ENCODE measurements at regions not wholly inside any gene's neighbourhood (a gene's known extent, or its start where the extent isn't known, plus 50 kb on each side); places are given as distances from the start of the nearest gene placed in this dataset.

- no peak for DNase-seq
These were observed 280.2 kb upstream of the PITRM1 start for GRCh38 chr10:3452683-3453361.

DNA sequence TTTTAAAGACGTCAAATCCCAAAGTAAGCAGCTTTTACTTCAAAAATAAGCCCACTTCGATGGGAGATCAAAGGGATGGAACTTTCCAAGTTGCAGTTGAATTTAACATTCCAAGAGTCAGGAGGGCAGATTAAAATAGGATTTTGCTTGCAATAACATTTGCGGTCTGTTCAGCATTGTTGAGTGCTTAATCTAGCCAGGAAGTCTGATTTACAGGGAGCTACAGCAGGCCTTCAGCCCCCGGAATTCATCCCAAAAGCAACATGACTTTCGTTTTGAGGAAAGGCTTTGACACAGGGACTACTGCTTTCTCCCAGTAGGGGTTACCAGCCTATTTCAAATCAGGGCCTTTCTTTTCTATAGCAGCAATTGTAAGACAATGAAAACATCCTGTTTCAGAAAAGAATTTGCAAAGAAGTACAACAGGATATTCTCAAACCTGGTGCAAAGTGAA lies 279.6 kb upstream of the PITRM1 start:
- peak; percentile 7 for DNase-seq

- no peak for DNase-seq
These were observed 279.1 kb upstream of the PITRM1 start for GRCh38 chr10:3451516-3452172.

GRCh38 chr10:3446221-3446620 lies 273.6 kb upstream of the PITRM1 start:
- DNase-seq = no peak

GRCh38 chr10:3445648-3446047 lies 273.1 kb upstream of the PITRM1 start:
- no peak for DNase-seq

- no peak for DNase-seq
These were observed 269.9 kb upstream of the PITRM1 start for GRCh38 chr10:3442451-3442990.

DNA sequence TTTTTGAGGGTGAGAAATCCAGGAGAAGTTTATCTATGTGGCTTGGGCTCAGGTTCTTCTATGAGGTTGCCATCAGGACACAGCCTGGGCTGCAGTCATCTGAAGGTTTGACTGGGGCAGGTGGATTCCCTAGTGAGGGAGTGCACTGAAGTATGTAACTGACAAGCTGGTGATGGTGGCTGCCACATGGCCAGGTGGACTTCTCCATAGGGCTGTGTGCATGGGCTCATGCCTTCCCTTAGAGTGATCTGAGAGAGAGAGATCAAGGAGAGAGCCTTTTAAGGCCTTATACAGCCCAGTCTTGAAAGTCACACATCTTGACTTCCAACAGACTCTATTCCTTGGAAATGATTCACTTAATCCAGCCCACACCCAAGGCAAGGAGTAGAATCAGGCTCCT lies 266.6 kb upstream of the PITRM1 start:
- no peak for DNase-seq

GRCh38 chr10:3438606-3439005 lies 266.0 kb upstream of the PITRM1 start:
- DNase-seq = no peak

DNA sequence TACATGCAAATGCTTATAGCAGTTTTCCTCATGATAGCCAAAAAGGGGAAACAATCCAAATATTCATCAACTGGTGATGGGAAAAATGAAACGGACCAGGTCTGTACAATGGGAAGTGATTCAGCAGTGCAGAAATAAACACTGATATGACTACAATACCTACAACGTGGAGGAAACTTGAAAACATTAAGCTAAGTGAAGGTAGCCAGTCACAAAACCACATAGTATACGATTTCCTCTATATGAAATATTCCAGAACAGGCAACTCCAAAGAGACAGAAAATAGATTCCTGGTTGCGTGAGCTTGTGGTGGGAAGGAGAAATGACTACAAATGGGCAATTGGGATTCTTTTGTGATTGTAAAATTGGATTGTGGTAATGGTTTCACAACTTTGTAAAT lies 263.1 kb upstream of the PITRM1 start:
- no peak for DNase-seq

DNA sequence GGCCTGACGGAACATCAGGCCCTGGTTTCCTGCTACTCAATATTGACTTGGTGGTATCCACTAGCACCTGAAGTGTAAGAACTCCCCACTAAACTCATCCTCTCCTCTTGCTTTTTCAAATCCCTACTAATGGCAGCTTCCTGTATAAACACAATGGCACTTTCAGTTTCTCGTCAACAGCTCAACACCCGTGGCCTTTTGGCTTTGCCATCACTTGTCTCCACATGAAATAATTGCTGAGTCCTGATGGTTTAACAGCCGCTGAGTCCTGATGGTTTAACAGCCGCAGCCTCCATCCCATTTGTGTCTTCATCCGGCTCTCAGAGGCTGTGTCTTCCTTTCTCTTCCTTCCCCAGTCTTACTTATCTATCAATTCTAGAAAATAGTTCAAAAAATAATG lies 261.4 kb upstream of the PITRM1 start:
- no peak for DNase-seq

DNA sequence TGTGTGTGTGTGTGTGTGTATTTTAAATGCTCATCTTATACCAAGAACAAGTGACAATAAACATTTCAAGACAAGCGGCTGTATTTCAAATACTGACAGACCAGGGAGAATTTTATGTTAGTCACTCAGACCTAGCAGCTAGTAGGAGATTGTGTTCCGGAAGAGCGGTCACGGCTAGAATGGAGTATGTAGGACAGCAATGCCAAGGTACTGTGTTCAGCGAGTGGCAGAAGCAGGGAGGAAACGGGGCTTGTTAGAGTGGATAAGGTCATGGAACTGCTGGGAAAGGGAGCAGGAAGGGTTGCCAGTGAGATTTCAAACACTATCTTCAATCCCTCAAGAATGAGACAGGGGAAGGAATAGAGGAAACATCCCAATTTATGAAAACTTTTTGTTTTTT lies 260.5 kb upstream of the PITRM1 start:
- DNase-seq = no peak

DNA sequence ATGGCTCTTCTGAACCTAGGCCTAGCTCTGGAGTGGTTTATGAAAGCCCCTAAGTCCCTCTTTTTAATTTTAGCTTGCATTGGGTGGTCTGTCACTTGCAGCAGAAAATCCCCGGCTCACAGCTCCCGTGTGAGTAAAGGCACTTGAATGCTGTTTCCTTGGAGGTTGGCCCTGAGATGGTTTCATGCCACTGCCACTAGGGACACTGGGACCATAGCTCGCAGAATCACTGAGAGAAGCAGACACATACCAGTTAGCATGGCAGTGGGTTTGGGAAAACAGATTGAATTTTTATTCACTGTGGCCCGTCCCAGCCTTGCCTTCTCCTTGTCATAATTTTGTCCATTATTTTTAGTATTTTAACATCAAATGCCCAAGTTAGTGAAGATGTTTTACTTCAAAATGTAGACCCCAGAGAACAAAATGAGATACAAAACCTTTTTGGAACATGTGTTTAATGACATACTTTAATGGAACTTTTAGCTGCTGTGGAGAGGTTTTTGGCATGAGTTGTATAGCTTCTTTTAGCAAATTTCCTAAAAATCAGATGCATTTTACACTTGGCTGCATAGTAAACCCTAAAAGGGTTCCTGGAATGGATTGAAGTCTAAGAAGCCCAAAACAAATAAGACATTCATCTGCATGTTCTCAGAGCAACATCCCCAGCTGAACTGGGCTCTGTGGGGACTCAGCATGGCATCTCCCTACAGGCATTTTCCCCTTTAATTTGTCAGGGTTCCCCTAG lies 259.7 kb upstream of the PITRM1 start:
- no peak for DNase-seq

- DNase-seq = no peak
These were observed 257.9 kb upstream of the PITRM1 start for GRCh38 chr10:3430501-3430900.

GRCh38 chr10:3429676-3430075 lies 257.1 kb upstream of the PITRM1 start:
- DNase-seq = no peak

DNA sequence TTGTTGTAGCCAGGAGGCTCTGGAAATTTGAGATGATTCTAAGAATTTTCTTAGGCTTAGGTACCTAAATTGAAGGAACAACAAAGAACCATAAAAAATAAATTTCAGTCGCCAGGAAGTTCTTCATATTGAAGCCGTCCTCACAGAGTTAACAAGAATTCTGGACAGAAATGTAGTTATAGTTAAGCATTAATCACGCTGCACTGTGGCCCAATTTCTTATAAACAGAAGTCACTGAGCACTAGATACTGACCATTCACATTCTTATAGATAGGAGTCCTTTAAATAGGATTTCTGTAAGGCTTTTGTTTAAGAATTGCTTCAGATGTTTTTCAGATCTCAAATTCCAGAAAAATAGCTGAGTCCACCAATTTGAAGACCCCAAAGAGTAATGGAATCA lies 256.2 kb upstream of the PITRM1 start:
- DNase-seq = no peak

GRCh38 chr10:3427950-3428354 lies 255.4 kb upstream of the PITRM1 start:
- no peak for DNase-seq

DNA sequence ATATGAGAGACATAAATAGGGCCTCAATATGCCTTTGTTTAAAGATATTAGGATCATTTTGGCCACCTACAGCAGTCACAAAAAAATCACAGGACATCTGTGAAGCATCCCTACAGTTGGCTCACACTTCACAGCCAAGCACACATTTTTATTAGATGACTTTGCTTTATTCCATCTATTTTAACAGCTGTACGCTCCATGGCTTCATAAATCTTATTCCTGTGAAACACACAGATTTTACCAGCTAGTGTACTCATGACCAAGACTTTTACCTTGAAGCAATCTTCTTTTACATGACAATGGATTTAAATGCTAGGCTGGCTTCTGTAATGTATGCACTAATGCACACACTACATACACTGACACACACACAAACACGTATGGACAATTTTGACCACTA lies 254.8 kb upstream of the PITRM1 start:
- no peak for DNase-seq

DNA sequence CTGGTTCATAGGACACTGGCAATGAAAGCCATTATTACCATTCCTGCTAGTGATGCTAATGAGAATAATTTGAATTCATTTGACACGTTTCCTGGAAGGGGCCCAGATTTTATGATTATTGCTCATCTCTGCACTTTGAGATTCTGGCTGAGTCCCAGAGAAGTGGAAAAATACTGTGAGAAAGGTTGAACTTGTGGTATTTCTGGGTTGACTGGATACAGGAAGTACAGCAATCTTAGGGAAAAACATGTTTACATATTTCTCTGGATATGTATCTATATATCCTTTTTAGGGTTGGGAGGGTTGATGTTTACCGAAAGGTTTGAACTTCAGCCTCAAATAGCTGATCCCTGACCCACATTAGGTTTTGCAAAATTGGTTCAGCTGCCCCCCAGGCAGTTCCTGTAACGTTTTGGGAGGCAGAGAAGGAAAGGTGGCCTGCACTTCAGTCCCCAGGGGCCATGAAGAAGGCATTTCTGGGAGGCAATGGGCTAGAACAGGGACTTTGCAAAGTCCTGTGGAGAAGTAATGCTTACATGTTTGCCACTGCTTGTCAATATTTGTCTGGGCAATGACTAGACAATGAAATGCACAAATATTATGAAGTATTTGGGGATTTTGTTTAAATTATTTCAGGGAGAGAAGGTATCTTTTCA lies 253.7 kb upstream of the PITRM1 start:
- DNase-seq = no peak

DNA sequence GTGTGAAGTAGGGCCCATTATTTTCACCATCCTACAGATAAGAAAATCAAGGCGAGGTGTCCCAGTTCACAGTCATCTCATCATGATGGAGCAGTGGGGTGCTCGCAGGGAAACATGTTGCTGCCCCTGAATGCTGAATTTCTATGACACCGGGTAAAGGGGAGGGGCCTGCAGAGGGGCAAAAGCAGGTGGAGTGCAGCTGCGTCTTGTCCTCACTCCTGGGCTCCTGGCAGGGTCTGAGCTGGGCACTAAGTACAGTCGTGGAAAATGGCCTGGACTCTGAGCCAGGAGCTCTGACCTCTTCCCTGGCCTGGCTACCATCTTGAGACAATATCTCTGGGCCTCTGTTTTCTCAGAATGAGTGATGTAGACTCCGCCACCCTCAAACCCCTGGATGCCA lies 253.1 kb upstream of the PITRM1 start:
- no peak for DNase-seq

DNA sequence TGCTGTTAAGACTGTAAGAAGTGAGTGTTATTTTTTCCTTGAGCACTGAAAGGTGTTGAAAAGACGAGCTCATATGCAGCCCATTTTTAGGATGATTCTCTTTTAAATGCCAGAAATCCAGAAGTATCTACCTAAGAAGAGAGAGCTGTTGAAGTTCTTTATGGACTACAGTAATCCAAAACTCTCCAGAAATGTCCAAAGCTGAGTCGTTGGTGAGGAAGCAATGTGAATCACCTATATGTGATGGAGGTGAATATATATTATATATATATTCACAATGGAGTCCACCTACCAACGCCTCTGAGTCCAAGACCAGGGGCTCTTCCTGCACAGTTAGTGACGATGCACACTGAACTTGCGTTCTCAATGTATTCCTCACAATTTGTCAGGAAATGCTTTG lies 252.7 kb upstream of the PITRM1 start:
- no peak for DNase-seq

- no peak for DNase-seq
These were observed 251.7 kb upstream of the PITRM1 start for GRCh38 chr10:3424111-3424851.

DNA sequence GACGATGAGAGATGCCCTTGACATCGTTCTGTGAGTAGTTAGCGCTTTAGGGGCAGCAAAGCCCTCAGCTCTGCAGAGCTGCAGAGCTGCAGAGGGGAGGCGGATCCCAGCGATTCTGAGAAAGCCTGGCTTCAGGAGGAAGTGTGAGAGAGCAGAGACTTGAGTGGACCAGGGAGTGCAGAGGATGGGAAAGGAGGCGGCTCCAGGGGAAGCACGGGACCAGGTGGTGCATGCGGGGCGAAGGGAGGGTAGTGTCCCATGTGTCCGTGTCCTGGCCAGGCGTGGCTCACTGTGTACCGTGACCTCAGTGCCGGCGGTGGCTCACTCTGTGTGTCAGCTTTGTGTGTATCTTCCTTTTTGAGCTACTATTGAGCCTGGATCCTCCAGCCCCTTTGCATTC lies 250.8 kb upstream of the PITRM1 start:
- DNase-seq = no peak

GRCh38 chr10:3422282-3422681 lies 249.7 kb upstream of the PITRM1 start:
- DNase-seq = no peak
